Limb (tissue), 2 donors: ENCODE measurements at regions not wholly inside any gene's neighbourhood (a gene's known extent, or its start where the extent isn't known, plus 50 kb on each side); places are given as distances from the start of the nearest gene placed in this dataset.
A peak's percentile ranks its signal among the peaks of the same experiment; 100 is the strongest.

ENCODE experiments used
- DNase-seq, 2 donors: peaks; one replicate each; pipeline ENCODE4 v3.0.0-alpha.2; 2016; ENCODE audit errors: extremely low spot score in 2 of 2

- no peak for DNase-seq
Observed at GRCh38 chr10:8594176-8594575, 539.7 kb downstream of the GATA3 start.

GRCh38 chr10:8594711-8595110 is 540.2 kb downstream of the GATA3 start:
- no peak for DNase-seq

GRCh38 chr10:8595140-8595539 is 540.7 kb downstream of the GATA3 start:
- DNase-seq: no peak

GRCh38 chr10:8596929-8597472 is 542.5 kb downstream of the GATA3 start:
- DNase-seq: no peak

GRCh38 chr10:8600192-8600591 is 545.7 kb downstream of the GATA3 start:
- no peak for DNase-seq

GRCh38 chr10:8602821-8603220 is 548.3 kb downstream of the GATA3 start:
- no peak for DNase-seq

- DNase-seq: no peak
Observed at GRCh38 chr10:8614054-8614565, 559.6 kb downstream of the GATA3 start.

- DNase-seq: no peak
Observed at GRCh38 chr10:8615118-8615517, 560.6 kb downstream of the GATA3 start.

- DNase-seq: no peak
Observed at GRCh38 chr10:8616166-8616565, 561.7 kb downstream of the GATA3 start.

GRCh38 chr10:8617792-8618191 is 563.3 kb downstream of the GATA3 start:
- DNase-seq: no peak

GRCh38 chr10:8618834-8619233 is 564.3 kb downstream of the GATA3 start:
- DNase-seq: no peak

GRCh38 chr10:8628351-8628750 is 573.9 kb downstream of the GATA3 start:
- DNase-seq: no peak

- no peak for DNase-seq
Observed at GRCh38 chr10:8633909-8634308, 579.4 kb downstream of the GATA3 start.

- no peak for DNase-seq
Observed at GRCh38 chr10:8636371-8636770, 581.9 kb downstream of the GATA3 start.

- no peak for DNase-seq
Observed at GRCh38 chr10:8637640-8638039, 583.2 kb downstream of the GATA3 start.

GRCh38 chr10:8638088-8638672 is 583.7 kb downstream of the GATA3 start:
- DNase-seq: no peak

- peak in 1 of 2 donors; percentile 15 for DNase-seq
Observed at GRCh38 chr10:8639486-8640185, 585.1 kb downstream of the GATA3 start.

GRCh38 chr10:8640301-8640700 is 585.8 kb downstream of the GATA3 start:
- DNase-seq: peak in 1 of 2 donors; percentile 15

- no peak for DNase-seq
Observed at GRCh38 chr10:8640878-8641277, 586.4 kb downstream of the GATA3 start.

GRCh38 chr10:8656261-8656660 is 601.8 kb downstream of the GATA3 start:
- DNase-seq: no peak

- no peak for DNase-seq
Observed at GRCh38 chr10:8659982-8660381, 605.5 kb downstream of the GATA3 start.

GRCh38 chr10:8661886-8662285 is 607.4 kb downstream of the GATA3 start:
- DNase-seq: no peak

GRCh38 chr10:8663131-8663530 is 608.6 kb downstream of the GATA3 start:
- no peak for DNase-seq
